KMS-11 (cell line): ENCODE measurements at regions not wholly inside any gene's neighbourhood (a gene's known extent, or its start where the extent isn't known, plus 50 kb on each side); places are given as distances from the start of the nearest gene placed in this dataset.

Experiments
- H2AFZ ChIP-seq: fragments of 200-600 bp; sonication (generic); 2 replicates; pipeline ENCODE4 v1.6.1; 2016; ENCODE audit warnings: antibody characterized with exemption, mixed run types, low read depth
- H3K27ac ChIP-seq: fragments of 200-600 bp; sonication (generic); 2 replicates; pipeline ENCODE4 v1.6.1; 2016; ENCODE audit warnings: mild to moderate bottlenecking, mixed run types
- H3K27me3 ChIP-seq: fragments of 200-600 bp; sonication (generic); 2 replicates; pipeline ENCODE4 v1.6.1; 2017; ENCODE audit warnings: mild to moderate bottlenecking, low read depth, mixed run types, moderate library complexity; ENCODE audit not compliant: insufficient read depth
- H3K36me3 ChIP-seq: fragments of 200-600 bp; sonication (generic); 2 replicates; pipeline ENCODE4 v1.6.1; 2017; ENCODE audit warnings: mild to moderate bottlenecking, mixed run types; ENCODE audit not compliant: insufficient read depth
- H3K4me1 ChIP-seq: fragments of 200-600 bp; sonication (generic); 2 replicates; pipeline ENCODE4 v1.6.1; 2016; ENCODE audit warnings: mild to moderate bottlenecking, low read depth, mixed run types; ENCODE audit not compliant: poor library complexity, severe bottlenecking
- H3K4me2 ChIP-seq: fragments of 200-600 bp; sonication (generic); 2 replicates; pipeline ENCODE4 v1.7.0; 2016; ENCODE audit warnings: mild to moderate bottlenecking, mixed run types
- H3K4me3 ChIP-seq: fragments of 200-600 bp; sonication (generic); IDR thresholded peaks from 2 replicates; pipeline ENCODE4 v1.6.1; 2017; ENCODE audit warnings: low read depth, low read length, mixed read lengths; ENCODE audit not compliant: insufficient read depth
- H3K79me2 ChIP-seq: fragments of 200-600 bp; sonication (generic); 2 replicates; pipeline ENCODE4 v1.6.1; 2016; ENCODE audit warnings: low read depth, mixed run types; ENCODE audit not compliant: insufficient read depth
- H3K9ac ChIP-seq: fragments of 200-600 bp; sonication (generic); 2 replicates; pipeline ENCODE4 v1.6.1; 2016; ENCODE audit warnings: mild to moderate bottlenecking, mixed run types
- H4K20me1 ChIP-seq: fragments of 200-600 bp; sonication (generic); 2 replicates; pipeline ENCODE4 v1.6.1; 2016; ENCODE audit warnings: mild to moderate bottlenecking, mixed run types; ENCODE audit not compliant: insufficient read depth
- CTCF ChIP-seq: fragments of 200-600 bp; sonication (generic); conservative IDR thresholded peaks from 2 replicates; pipeline ENCODE4 v1.6.1; 2017; ENCODE audit warnings: low read depth, mild to moderate bottlenecking, antibody characterized with exemption, low read length, moderate library complexity, mixed read lengths

GRCh38 chr3:62986061-62986460 lies 110.8 kb upstream of the CADPS start:
- no peaks in the 10 kb centered on the region for H3K79me2 ChIP-seq
- H2AFZ ChIP-seq, result no peak overlapping the region
- H3K27ac ChIP-seq, result no peak overlapping the region
- H3K36me3 ChIP-seq, result no peaks in the 10 kb centered on the region
- H3K4me1 ChIP-seq, result no peaks in the 10 kb centered on the region
- H3K4me2 ChIP-seq, result no peak overlapping the region
- no peak for TF ChIP-seq CTCF
- H4K20me1 ChIP-seq, result no peaks in the 10 kb centered on the region
- no peak overlapping the region for H3K9ac ChIP-seq
- H3K27me3 ChIP-seq, result no peaks in the 10 kb centered on the region
- H3K4me3 ChIP-seq, result no peak overlapping the region

- Histone ChIP-seq H3K27ac (no peak overlapping the region), H3K9ac (no peak overlapping the region), H3K36me3 (no peaks in the 10 kb centered on the region), H3K4me2 (no peak overlapping the region), H2AFZ (no peak overlapping the region), H3K4me3 (no peak overlapping the region), H3K79me2 (no peaks in the 10 kb centered on the region), H3K27me3 (no peaks in the 10 kb centered on the region), H3K4me1 (no peaks in the 10 kb centered on the region), H4K20me1 (no peaks in the 10 kb centered on the region)
- no peak for TF ChIP-seq CTCF
Observed at GRCh38 chr3:62987721-62988120, 112.5 kb upstream of the CADPS start.

GRCh38 chr3:62990704-62991413 lies 115.6 kb upstream of the CADPS start:
- no peak overlapping the region for H2AFZ ChIP-seq
- no peaks in the 10 kb centered on the region for H4K20me1 ChIP-seq

GRCh38 chr3:62992520-62992919 lies 117.3 kb upstream of the CADPS start:
- Histone ChIP-seq H3K27ac (no peak overlapping the region), H3K79me2 (no peaks in the 10 kb centered on the region), H3K9ac (no peak overlapping the region), H3K27me3 (no peaks in the 10 kb centered on the region), H2AFZ (no peak overlapping the region), H3K4me1 (no peaks in the 10 kb centered on the region), H4K20me1 (no peaks in the 10 kb centered on the region), H3K4me2 (no peak overlapping the region), H3K4me3 (no peak overlapping the region), H3K36me3 (no peaks in the 10 kb centered on the region)
- TF ChIP-seq CTCF, result no peak

More at GRCh38 chr3:62990704-62991413, 115.6 kb upstream of the CADPS start:
- TF ChIP-seq CTCF, result no peak
- H3K79me2 ChIP-seq, result no peaks in the 10 kb centered on the region
- no peak overlapping the region for H3K9ac ChIP-seq
- no peak overlapping the region for H3K4me3 ChIP-seq
- no peaks in the 10 kb centered on the region for H3K4me1 ChIP-seq
- H3K27me3 ChIP-seq, result no peaks in the 10 kb centered on the region
- H3K4me2 ChIP-seq, result no peak overlapping the region
- no peak overlapping the region for H3K27ac ChIP-seq
- no peaks in the 10 kb centered on the region for H3K36me3 ChIP-seq
